Daoy (cell line): ENCODE measurements at regions not wholly inside any gene's neighbourhood (a gene's known extent, or its start where the extent isn't known, plus 50 kb on each side); places are given as distances from the start of the nearest gene placed in this dataset.
"Not testable (repeated sequence)": the region's sequence is repeated elsewhere in the genome, so short reads cannot be mapped to it uniquely, and the experiment has no call there.

Experiments used
- DNase-seq: peaks from one replicate; pipeline ENCODE4 v3.0.0-alpha.2; 2015; ENCODE audit warnings: low read depth

DNA sequence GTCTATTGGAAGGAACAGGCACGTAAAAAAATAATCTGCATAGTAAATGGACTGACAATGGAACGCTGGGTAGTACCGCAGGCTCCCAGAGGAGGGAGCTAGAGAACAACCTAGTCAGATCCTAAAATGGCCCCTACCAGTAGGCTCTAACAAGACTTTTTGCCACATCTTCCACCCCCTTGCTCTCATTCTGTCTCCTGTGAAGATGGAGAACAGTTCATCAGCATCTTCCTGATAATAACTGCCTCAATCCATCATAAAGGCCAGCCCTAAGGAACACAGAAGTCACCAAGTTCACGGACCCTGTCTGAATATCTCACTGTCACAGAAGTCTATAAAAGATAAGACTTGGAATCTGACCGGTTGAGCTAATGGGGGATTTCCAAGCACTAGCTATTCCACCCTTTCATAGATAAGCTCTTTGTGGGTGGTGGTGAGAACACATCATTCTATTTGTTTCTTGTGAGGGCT lies 133.4 kb downstream of the SLC1A3 start:
- DNase-seq: peak; percentile 80

DNA sequence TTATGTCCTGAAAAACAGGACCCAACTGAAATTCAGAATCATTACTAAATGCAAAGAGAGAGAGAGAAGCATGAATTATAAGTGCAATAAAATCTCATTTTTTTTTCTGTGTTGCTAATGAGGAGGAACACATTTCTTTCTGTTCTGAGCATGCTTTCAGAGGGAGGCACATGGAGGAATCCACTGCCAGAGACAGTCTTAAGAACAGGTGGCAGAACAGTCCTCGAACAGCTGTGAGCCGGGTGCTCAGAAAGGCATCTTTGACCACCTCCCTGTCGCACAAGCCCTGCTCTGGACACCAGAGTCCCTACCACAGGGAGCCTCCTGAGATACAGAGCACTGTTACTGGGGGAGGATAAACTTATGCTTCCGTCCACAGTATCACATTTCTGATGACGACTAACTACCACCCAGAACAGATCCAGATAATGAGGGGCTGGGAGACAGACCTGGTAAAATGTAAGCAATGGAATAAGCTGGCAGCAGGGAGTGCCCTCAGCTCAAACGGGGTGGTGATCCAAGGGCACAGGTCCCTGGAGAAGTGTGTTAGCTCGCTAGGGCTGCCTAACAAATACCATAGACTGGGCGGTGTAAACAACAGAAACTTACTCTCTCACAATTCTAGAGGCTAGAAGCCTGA lies 134.0 kb downstream of the SLC1A3 start:
- DNase-seq: peak; percentile 82

DNA sequence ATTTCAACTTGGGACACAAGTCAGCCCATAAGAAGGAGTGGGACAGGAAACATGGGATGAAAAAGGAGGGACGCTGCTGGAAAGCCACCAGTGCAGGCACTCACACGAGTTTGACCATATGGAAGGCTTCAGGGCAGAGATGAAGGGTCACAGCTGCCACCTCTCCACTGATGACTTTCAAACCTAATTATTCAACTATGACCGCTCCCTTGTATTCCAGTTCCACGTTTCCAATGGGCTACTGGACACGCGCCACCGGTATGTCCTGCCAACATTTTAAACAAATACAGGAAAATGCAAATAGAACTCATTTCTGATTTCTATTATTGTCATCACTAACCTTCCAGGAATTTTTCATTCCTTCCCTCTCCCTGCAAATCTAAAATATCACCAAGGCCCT lies 134.7 kb downstream of the SLC1A3 start:
- DNase-seq: peak; percentile 54

DNA sequence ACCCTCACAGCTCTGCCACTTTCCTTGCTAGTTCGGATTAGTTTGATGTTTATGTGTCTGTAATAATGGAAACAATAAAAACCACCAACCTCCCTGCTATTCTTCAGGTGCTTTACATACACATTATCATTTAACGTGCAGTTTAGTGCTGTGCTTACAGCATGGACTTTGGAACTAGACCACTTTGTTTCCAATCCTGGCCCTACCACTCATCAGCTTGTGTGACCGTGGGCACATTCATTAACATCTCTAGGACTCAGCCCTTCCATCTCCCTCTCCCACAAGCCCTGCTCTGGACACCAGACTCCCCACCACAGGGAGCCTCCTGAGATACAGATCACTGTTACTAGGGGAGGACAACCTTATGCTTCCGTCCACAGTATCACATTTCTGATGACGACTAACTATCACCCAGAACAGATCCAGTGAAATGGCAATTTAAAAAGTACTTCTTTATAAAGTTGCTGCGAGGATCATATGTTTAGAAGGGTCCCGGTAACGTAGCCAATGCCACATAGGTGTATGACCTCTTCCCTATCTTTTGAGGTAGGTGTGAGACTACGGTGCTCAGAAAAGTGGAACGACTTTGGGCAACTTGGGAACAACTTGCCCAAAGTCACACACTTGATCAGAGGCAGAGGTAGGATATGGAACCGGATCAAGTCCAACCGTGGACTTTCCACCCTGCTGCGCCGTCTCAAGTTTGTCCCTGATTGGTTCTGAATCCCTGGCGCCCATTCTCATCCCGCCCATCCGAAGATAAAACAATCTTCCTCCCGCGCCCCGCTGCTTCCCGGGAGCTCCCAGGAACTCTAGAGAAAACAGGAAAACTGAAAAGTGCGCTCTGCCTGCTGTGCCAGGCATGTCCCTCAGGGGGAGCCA lies 132.4 kb upstream of the NIPBL start:
- peak; percentile 84 for DNase-seq

DNA sequence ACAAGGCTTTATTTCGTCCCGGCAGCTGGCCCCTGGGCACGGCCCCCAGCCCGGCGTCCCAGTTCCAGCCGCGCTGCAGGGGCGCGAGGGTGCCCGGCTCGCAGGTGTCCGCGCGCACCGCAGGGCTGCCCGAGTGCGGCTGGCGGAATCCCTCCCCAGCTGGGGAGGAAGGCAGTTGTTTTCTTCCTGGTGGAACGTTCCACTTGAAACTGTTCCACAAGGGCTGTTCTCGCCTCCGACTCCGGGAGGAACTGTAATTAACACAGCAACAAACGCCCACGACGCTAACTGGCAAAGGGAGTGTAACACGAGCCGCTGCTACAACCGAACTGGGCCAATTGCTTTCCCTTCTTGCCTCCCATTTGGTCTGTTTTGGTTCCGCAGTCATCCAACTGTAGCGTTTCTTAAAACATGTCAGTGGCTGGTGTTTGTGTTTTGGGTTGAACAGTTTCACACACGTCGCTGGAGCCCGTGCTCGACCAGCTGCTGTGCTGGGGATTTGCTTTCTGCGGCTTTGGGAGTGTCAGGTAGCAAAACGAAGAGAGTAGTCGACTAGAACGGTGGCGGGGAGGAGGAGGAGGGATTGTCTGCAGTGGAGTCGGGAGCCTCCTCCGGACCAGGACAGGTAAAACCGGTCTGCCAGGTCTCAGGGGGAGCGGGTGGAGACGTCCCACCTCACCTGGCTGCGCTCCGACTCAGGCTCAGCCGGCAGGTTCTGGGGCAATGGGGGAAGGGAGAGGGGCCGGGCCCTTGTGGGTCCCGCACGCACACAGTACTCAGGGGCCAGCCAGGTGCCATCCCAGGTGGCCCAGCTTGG lies 131.6 kb upstream of the NIPBL start:
- DNase-seq: peak; percentile 60

DNA sequence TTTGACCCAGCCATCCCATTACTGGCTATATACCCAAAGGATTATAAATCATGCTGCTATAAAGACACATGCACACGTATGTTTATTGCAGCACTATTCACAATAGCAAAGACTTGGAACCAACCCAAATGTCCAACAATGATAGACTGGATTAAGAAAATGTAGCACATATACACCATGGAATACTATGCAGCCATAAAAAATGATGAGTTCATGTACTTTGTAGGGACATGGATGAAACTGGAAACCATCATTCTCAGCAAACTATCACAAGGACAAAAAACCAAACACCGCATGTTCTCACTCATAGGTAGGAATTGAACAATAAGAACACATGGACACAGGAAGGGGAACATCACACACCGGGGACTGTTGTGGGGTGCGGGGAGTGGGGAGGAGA lies 128.8 kb upstream of the NIPBL start:
- DNase-seq: not testable (repeated sequence)

DNA sequence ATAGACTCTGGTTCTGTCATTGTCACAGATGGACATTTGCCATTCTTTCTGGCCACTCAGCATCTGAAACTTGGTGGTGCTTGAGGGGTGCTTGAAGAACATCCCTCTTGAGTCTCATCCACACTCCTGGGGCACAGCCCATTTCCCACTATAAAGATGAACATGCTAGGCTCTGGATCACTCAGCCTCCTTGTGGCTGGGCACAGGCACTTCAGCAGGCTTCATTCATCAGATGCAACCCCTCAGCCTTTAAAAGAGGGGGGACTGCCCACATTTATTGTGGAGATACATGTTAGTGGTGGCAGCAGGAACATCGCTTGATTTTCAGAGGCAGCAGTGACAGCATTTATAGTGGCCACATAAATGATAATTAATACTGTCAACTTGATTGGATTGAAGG lies 124.7 kb upstream of the NIPBL start:
- no peak for DNase-seq

DNA sequence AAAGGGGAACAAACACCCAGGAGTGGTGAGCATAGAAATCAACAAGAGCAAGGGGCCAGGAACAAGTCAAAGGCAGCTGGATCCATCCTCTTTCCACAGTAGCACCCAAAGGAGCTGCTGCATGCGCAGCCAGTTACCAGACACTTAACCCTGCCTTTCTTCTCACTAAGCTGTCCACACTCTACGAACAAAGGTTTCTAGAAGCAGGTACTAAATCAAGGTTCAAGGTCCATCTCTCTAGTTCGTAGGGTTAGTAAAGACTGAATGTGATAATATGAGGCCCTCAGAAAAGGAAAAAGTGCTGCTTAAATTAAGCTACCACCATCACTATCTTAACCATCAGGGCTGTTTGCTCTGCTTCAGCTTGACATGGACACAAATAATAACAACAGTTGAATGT lies 121.2 kb upstream of the NIPBL start:
- DNase-seq: no peak

DNA sequence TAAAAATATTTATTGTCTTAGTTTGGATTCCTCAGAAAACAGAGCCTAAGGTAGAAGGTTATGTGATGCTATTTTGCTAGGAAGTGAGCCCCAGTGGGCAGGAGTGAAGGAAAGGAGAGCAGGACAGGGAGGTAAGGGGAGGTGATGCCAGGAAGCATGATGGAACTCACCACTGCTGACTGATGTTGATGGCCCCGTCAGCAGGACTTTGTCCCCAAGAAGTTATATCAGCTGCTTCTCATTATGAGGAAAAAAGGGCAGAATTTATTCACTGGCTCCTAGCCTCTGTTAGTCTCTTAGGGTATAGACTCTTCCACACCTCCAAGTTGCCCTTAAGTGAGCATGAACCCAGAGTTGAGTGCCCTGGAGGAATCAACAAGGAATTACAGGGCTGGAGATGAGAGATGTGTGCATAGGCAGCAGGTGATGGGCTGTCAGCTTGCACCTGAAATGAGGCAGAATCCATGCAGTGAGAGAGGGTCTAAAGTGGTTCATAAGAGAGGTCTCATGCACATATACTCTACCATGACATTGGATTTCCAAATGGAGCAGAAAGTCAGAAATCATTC lies 120.6 kb upstream of the NIPBL start:
- no peak for DNase-seq

DNA sequence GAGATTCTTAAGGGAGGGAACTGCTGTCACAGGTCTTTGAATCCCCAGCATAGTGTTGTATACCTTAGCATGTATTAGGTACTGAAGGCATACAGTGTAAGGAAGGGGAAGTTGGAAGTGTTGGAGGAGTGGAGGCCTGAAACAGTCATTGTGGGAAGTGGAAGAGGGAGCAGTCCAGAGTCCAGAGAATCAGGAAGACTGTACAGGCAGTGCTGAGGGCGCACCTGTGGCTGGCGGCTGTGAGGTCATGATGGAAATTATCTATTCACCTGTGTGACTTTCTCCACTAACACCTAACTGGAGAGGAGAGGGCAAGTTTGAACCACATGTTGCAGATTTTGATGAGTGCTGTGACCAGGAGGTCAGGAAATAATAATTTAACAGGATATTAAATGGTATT lies 119.7 kb upstream of the NIPBL start:
- no peak for DNase-seq

DNA sequence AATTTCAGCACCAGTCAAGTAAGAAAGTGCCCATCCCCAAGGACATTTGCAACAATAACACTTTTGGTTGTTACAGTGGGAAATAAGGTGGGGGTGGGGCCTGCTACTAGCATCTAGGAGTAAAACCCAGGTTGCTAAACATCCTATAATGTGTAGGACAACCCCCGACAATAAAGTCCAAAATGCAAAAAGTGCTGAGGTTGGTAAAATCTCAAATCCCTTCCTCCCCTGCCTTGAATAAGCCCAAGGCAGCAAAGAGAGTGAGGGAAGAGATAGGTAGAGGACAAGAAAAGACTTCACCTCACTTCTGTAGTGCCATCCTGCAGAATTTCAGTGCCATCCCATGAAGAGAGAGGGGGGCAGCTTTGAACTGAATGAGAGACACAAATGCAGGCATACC lies 117.5 kb upstream of the NIPBL start:
- DNase-seq: no peak

DNA sequence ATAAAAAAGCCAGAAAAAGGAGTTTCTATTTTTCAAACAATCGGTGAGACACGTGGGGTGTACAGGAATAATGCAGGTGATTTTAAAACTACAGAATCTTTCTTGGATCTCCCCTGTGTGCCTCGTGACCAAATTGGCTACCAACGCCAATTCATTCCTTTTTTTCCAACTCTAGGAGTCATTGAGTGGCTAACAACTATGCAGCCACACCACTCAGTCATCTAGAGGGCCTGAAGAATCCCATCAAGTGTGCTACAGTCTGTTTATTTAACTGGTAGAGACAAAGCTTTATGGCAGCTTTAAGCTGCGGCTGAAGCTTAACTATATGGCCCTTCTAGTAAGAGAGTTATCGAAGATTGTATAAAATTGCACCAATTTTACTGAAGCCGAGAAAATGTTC lies 113.1 kb upstream of the NIPBL start:
- no peak for DNase-seq

DNA sequence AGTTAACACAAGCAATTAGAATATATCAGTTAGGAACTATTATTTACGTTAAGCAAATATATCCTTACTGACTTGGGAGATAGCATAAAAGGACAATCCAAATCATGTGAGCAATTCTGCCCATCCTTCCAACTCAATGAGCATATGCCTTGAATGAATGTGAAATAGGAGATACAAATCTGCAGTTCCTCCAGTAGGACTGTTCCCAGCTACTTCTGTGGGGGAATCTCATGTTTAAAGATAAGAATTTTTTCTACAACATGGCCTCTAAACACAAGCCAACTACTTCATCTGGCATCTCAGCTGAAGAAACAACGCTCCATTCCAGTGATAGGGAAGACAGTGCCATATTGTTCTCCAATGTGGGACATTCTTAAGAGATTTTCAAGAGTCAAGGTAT lies 110.7 kb upstream of the NIPBL start:
- no peak for DNase-seq

DNA sequence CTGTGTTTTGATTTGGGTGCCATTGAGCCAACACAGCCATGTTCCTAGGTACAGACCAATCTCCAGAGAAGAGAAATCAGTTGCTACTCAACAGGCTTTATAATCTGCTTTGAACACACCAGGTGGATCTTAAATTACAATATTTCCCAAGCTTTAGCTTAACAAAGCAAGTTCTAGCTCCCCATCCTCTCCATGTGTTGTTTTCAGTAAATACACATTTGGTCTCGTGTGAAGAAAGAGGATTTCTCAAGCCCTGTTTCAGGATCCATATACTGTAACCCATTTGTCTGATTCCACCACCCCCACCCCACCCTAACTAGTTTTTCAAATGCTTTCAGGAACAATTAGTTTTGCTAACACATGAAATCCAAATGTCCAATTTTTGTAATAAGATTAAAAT lies 109.6 kb upstream of the NIPBL start:
- no peak for DNase-seq

DNA sequence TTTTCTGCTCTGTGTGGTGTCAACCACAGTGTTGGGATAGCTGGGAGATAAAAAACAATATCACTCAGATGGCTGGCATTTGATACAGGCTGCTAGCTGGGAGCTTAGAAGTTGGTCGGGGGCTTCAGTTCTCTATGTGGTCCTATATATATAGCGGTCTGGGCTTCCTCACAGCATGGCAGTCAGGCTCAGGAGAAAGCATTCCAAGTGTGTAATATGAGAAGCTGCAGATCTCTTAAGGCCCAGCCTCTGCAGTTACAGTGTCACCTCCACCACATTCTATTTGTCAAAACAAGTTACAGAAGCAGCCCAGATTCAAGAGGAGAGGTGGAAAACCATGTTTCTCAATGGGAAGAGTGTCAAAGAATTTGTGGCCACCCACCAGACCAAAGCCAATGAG lies 108.1 kb upstream of the NIPBL start:
- DNase-seq: no peak

DNA sequence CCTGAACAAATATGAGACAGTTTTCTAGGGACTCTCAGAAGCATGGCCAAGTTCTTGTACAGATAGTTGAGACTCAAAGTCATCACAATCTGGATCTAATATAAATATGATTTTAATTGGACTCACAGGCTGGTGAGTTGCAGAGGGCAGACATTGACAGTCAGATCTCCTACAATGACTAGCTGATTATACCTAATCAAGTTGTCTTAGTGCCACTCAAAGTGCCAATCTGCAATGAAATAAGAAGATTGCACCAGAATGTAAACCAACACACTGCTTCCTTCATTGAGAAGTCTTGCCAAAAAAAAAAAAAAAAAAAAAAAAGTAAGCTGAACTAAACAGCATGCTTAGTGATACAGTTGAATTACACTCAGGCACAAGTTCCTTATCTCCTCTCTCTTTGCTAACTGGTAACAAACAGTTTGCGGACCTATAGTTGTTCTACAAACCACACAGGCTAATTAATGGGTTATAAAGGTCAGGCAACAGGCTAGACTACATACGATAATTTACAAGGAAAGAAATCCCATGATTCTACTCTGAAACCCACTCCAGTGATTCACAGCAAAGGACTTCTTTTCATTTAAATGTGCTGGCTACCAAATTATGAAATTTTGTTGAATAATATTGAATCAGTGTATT lies 107.3 kb upstream of the NIPBL start:
- DNase-seq: no peak

DNA sequence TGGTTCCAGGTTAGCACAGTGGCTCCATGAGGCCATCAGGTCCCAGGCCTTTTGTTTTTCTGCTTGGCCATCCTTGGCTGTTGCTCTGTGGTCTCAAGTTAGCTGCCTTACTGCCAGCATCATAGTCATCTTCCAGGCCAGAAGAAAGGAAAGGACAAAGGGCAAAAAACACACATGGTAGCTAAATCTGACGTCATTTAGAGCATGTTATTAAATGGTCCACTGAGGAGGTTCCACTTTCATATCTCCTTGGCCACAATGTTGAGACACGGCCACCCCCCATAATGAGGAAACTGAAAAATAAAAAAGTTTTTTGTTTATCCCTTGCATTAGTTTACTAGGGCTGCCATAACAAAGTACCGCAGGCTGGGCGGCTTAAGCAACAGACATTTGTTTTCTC lies 106.4 kb upstream of the NIPBL start:
- no peak for DNase-seq

DNA sequence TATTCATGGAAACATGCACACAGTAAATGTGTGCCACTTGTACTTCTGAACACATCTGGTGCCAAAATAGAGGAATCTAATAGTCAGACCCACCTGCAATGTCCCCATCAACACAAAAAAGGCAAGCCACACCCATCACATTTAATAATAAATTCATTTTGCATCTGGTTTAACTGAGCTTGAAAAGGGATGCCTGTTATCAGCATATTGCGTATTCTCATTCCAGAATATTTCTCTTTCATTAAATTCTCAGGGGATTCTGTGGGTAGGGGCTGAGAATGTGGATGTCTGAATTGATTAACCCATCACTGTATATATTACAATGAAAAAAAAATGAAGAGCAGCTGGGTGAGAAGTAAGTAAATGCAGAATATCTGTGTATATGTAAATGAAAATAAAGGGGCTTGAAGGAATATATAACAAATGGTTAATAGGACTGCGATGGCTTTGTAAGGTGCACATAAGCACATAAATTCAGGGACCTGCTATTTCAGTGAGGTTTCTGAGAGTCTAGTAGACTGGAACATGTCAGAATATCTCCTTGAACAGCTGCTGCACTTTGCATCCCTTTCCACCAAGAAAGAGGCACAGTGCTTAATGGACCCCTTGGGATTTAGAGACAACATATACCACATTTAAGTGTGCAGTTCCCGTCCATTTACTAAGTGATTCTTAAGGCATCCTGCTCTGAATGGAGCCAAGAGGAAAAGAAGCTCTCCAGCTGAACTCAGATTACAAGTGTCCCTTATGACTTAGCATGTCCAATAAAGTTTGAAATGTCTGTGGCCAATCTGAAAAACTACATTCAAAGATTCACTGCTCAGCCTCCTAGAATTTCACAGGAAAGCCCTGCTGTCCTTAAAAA lies 104.1 kb upstream of the NIPBL start:
- no peak for DNase-seq

DNA sequence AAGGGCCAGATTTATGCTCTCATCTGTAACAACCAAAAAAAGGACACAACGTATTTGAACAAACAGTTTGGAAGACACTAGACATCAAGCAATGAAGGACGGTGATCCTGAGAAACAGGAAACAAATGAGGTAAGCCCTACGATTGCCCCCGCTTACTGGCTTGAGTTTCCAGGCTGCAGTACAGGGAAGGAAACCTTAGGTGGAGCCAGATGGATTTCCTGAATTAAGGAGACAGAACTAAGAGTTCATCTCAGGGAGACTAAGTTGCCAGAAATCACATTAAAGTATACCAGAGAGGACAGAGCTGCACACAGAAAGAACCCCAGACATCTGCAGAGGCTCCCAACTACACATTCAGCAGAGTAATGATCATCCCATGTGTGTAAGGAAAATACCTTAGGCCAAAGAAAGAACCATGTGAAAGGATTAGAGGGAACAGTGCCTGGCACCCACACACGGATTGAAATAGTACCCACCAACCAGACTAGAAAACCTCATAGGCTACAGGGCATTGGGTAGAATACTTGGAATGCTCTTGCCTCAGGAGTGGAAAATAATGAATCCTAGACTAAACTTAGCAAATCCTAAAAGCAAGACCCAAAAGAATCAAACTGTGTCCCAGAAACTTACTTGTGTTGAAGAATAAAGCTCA lies 99.3 kb upstream of the NIPBL start:
- DNase-seq: peak; percentile 10

DNA sequence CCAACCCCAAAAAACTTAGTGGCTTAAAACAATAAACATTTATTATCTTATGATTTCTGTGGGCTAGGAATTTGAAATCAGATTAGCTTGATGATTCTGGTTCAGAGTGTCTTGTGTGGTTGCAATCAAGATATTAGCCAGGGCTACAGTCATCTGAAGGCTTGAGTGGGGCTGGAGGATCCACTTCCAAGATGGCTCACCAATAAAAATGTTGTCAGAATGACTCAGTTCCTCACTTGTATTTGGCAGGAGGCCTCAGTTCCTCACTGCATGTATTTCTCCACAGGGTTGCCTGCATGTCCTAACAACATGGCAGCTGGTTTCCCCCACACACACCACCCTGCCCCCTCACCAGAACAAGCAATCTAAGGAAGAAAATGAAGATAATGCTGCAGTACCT lies 98.2 kb upstream of the NIPBL start:
- DNase-seq: no peak
